HTR-8/SVneo (cell line): ENCODE measurements at regions not wholly inside any gene's neighbourhood (a gene's known extent, or its start where the extent isn't known, plus 50 kb on each side); places are given as distances from the start of the nearest gene placed in this dataset.

Source experiments
- DNase-seq: peaks from one replicate; pipeline ENCODE4 v3.0.0; 2011; ENCODE audit warnings: low spot score, mixed read lengths; ENCODE audit not compliant: insufficient read length
- FAIRE-seq: peaks from 2 replicates; lab custom pipeline; 2011; peaks lifted over from hg19 to GRCh38; lab: Jason Lieb, UNC

GRCh38 chr17:53391197-53391596 is 431.5 kb upstream of the KIF2B start:
- no peak for DNase-seq
- no peak for FAIRE-seq

- DNase-seq (no peak), FAIRE-seq (no peak)
Measured at GRCh38 chr17:53390575-53390974, 432.2 kb upstream of the KIF2B start.

DNA sequence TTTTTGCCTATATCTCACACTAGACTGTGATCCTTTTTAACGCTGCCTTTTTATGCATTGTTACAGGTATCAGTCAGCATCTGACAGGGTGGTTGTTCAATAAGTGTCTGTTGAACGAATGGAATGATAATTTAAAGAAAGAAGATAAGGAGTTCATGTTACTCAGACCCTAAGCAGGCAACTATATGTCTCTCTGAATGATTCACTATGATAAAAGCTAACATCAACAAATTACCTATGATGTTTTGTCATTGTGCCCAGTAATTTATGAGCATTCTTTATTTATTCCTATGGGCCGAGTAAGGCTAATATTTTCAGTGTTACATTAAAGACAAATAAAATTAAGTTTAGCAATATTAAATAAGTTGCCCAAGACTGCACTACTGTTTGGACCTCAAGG is 435.0 kb upstream of the KIF2B start:
- no peak for DNase-seq
- peak; percentile 31 for FAIRE-seq

GRCh38 chr17:53353919-53354351 is 468.8 kb upstream of the KIF2B start:
- FAIRE-seq (no peak), DNase-seq (no peak)

DNA sequence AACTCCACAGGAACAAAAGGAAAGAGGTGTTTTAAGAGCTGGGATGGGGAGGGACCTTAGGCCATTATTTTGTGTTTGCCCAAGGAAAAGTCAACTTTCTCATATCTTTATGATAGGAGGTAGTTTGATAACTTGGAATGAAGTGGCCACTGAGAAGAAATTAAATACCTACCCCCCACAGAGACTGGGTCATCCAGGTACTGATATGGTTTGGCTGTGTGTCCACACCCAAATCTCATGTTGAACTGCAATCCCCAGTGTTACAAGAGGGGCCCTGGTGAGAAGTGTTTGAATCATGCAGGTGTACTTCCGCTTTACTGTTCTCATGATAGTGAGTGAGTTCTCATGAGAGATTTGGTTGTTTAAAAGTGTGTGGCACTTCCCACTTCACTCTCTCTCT is 477.9 kb upstream of the KIF2B start:
- DNase-seq = no peak
- FAIRE-seq = no peak

GRCh38 chr17:53336281-53336680 is 486.4 kb upstream of the KIF2B start:
- DNase-seq (no peak), FAIRE-seq (peak; percentile 67)

- FAIRE-seq (no peak), DNase-seq (no peak)
Measured at GRCh38 chr17:53335443-53335842, 487.3 kb upstream of the KIF2B start.

- DNase-seq = no peak
- peak; percentile 31 for FAIRE-seq
Measured at GRCh38 chr17:53330756-53331155, 492.0 kb upstream of the KIF2B start.

GRCh38 chr17:53321651-53322050 is 501.1 kb upstream of the KIF2B start:
- FAIRE-seq = no peak
- no peak for DNase-seq

GRCh38 chr17:53319947-53320346 is 502.8 kb upstream of the KIF2B start:
- FAIRE-seq = no peak
- DNase-seq = no peak

- no peak for FAIRE-seq
Measured at GRCh38 chr17:53316988-53317387, 505.7 kb upstream of the KIF2B start.

GRCh38 chr17:53316073-53316472 is 506.7 kb upstream of the KIF2B start:
- FAIRE-seq (no peak), DNase-seq (no peak)

More at GRCh38 chr17:53316988-53317387, 505.7 kb upstream of the KIF2B start:
- DNase-seq = no peak

GRCh38 chr17:53314521-53314920 is 508.2 kb upstream of the KIF2B start:
- DNase-seq (no peak), FAIRE-seq (no peak)

- FAIRE-seq (no peak), DNase-seq (peak; percentile 9)
Measured at GRCh38 chr17:53313746-53314145, 509.0 kb upstream of the KIF2B start.

DNA sequence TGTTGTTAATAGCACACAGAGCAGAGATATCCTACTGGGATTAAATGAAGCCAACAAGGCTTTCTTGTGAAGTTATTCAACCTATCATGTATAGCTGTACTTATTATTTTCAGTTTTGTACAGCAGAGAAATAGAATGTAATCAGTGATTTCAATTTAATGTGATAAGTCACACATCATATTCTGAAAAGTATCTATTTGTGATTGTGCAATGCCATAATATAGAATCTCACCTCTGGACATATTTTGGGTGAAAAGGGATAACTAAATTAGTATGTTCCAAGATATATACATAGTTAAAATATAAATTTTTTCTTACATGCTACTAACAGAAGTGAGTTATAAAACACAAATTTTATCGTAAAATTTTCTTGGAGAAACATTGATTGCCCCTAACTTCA is 544.3 kb upstream of the KIF2B start:
- DNase-seq (no peak), FAIRE-seq (no peak)

DNA sequence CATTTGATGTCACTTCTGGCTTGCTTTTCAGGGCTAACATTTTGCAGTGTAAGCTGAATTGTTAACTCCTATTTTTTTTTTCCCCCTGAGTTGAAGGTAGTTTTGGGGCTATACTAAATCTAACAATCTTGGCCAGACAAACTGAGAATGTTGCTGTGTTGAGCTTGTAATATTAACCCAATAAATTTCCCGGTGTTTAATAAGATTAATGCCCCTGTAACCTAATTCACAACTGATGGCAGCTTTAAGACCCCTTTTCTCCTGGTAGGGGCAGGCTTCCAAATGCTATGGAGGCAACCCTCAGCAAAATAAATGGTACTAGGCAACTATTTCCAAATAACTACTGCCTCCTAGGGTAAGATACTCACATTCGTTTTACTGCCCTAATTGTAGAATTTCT is 549.6 kb upstream of the KIF2B start:
- DNase-seq (no peak), FAIRE-seq (no peak)

- FAIRE-seq = no peak
- DNase-seq = no peak
Measured at GRCh38 chr17:53270936-53271335, 551.8 kb upstream of the KIF2B start.

DNA sequence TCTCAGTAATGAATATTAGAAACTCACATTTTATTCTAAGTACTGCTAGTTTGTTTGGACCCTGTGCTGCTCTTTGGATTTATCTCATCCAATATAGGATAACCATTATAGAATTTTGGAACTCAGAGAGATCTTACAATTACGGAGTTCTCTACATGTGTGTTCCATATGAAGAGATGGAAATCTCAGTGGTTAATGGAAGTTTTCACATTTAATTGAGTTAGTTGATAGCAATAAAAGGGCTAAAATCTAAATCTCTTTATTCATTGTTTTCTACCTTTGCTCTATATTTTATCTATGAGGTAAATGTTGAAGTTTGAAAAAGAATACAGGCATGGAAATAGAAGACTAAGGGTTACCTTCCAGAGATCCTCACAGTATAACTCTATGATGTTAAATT is 558.0 kb upstream of the KIF2B start:
- DNase-seq (no peak), FAIRE-seq (no peak)

DNA sequence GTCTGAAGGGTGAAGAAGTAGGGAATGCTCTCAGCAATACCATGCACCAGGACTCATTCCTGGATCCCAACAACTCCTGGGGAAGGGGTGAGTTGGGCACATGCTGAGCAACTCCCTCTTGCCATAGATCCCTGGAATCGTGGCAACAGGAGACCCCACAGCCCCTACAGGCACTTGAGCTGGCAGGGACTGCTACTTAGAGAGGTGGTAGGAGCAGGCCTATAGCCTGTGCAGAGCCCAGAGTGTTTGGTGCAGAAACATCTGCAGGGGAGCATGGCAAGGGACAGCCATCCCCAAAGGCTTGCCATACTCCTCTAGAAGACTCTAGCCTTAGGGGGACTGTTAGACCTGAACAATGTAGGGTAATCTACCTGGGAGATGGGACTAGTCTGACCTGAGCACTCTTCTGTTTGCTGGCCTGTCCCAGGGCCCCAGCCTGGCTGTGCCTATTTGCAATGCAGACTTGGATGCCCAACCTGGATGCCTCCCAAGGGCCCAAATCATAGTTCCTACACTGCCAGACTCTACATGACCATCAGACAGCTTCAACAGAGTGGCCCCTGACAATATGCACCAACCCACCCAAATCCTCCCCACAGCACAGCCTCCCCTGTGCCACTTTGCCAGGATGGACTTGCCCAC is 568.6 kb upstream of the KIF2B start:
- DNase-seq = no peak
- no peak for FAIRE-seq

- no peak for FAIRE-seq
- DNase-seq = no peak
Measured at GRCh38 chr17:53249036-53249435, 573.7 kb upstream of the KIF2B start.

GRCh38 chr17:53234138-53234537 is 588.6 kb upstream of the KIF2B start:
- FAIRE-seq (peak; percentile 40), DNase-seq (no peak)

DNA sequence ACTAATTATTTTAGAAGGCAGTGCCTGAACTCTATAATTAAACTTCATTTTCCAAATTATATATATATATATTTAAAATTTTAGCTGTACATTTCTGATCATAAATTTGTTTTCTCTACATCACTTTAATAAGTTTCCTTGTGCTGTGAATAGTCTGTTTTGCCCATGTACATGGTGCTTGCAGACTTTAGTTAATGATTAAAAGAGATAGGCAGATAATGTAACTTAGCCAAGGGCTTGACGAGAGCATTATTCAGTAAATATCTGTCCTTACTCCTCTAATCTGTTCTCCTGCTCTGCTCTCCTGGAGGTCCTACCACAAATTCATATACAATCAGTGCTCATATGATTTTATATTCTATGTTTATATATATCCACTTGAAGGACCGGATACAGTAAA is 595.2 kb upstream of the KIF2B start:
- DNase-seq (no peak), FAIRE-seq (no peak)

DNA sequence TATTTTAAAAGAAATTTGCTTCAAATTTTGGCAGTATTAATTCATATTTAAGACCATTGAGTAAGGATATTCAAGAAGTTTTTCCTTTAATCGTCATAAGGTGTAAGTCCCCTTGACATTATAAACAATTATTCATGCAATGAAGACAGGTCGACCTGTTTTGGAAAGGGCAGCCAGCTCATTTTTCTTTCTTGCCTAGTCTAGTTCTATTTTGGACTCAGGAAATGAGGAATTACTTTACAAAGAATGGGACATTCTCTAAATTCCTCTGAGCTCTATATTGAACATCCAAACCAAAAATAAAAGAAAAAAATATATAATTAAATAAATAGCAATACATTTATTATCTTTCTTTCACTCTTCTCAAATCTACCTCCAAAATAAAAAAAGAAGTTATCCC is 595.6 kb upstream of the KIF2B start:
- FAIRE-seq (no peak), DNase-seq (no peak)
